ENCODE measurements at regions not wholly inside any gene's neighbourhood (a gene's known extent, or its start where the extent isn't known, plus 50 kb on each side); places are given as distances from the start of the nearest gene placed in this dataset.

DNA sequence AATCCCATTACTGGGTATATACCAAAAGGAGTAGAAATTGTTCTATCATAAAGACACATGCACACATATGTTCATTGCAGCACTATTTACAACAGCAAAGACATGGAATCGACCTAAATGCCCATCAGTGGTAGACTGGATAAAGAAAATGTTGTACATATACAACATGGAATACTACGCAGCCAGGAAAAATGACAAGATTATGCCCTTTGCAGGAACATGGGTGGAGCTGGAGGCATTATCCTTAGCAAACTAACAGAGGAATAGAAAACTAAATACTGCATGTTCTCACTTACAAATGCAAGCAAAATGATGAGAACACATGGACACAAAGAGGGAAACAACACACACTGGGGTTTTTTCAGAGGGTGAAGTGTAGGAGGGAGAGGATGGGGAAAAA is 300.2 kb downstream of the BAMBI start:
- no TSS peak for BruUV-seq (replicated peaks)
- Histone ChIP-seq H3K27ac (ENCODE audit: control insufficient read depth, insufficient read depth) (no peak overlapping the region), H4K20me1 (ENCODE audit: control insufficient read depth, insufficient read depth) (no peaks in the 10 kb centered on the region), H3K27me3 (replicated peaks in 1 of 2; ENCODE audit: control insufficient read depth in 2 of 2, insufficient read depth in 2 of 2, low read length in 1 of 2) (no peaks in the 10 kb centered on the region), H2AFZ (ENCODE audit: control insufficient read depth, low read depth, low read length) (no peak overlapping the region), H3K4me3 (no peak overlapping the region), H3K4me2 (ENCODE audit: control insufficient read depth, insufficient read depth) (no peak overlapping the region), H3K9me3 (replicated peaks; ENCODE audit: control insufficient read depth, insufficient read depth, low read length) (no peaks in the 10 kb centered on the region), H3K36me3 (ENCODE audit: control insufficient read depth in 2 of 2, insufficient read depth in 2 of 2, low read length in 1 of 2) (no peaks in the 10 kb centered on the region), H3K79me2 (ENCODE audit: control insufficient read depth, insufficient read depth, low read length) (no peaks in the 10 kb centered on the region), H3K4me1 (ENCODE audit: control insufficient read depth, insufficient read depth, low read length) (no peaks in the 10 kb centered on the region), H3K9ac (ENCODE audit: control insufficient read depth, insufficient read depth, low read length) (no peak overlapping the region)
- SMC1A ChIA-PET (ENCODE audit: uncharacterized antibody, unreplicated experiment), result interaction anchor here (1.2 kb wide), 1 partner anchor 9 kb away, joined by 3 read pairs; no protein-coding TSS in a partner anchor
- POLR2A ChIA-PET, result no interaction called here
- no peak for DNase-seq (ENCODE audit: low read depth, low spot score)
- ATAC-seq, result no peak
- CTCF ChIA-PET, result interaction anchor here (1.0 to 2.1 kb wide), 3 partner anchors 14 to 16 kb away, joined by 3 to 8 read pairs (median 3); no protein-coding TSS in a partner anchor
- no peak for FAIRE-seq
- RAD21 ChIA-PET (ENCODE audit: unreplicated experiment), result no interaction called here
- in situ Hi-C loops (cut with MboI), result no loop called here
- intact Hi-C loops (cut with micrococcal nuclease; ENCODE audit: unreplicated experiment), result no loop called here
- 40% methylated on average over 2 of the region's 2 CpGs for WGBS (ENCODE audit: insufficient coverage, insufficient replicate concordance, low lambda C conversion rate, missing lambda C conversion rate)
- TF ChIP-seq MEF2A (IDR thresholded peaks at IDR 0.05; ENCODE audit: insufficient read depth, low read depth, low read length), result no peak
- no peak for TF ChIP-seq STAT3 (IDR thresholded peaks at IDR 0.05; ENCODE audit: low read depth, low read length)
- no peak for TF ChIP-seq TCF12 (IDR thresholded peaks at IDR 0.05; ENCODE audit: low read depth, low read length)
- no peak for TF ChIP-seq FOXM1 (IDR thresholded peaks at IDR 0.05; ENCODE audit: low read depth, low read length)
- no peak for TF ChIP-seq BACH1 (IDR thresholded peaks at IDR 0.05; ENCODE audit: borderline replicate concordance)
- TF ChIP-seq, protein P1, sequence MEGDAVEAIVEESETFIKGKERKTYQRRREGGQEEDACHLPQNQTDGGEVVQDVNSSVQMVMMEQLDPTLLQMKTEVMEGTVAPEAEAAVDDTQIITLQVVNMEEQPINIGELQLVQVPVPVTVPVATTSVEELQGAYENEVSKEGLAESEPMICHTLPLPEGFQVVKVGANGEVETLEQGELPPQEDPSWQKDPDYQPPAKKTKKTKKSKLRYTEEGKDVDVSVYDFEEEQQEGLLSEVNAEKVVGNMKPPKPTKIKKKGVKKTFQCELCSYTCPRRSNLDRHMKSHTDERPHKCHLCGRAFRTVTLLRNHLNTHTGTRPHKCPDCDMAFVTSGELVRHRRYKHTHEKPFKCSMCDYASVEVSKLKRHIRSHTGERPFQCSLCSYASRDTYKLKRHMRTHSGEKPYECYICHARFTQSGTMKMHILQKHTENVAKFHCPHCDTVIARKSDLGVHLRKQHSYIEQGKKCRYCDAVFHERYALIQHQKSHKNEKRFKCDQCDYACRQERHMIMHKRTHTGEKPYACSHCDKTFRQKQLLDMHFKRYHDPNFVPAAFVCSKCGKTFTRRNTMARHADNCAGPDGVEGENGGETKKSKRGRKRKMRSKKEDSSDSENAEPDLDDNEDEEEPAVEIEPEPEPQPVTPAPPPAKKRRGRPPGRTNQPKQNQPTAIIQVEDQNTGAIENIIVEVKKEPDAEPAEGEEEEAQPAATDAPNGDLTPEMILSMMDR (IDR thresholded peaks at IDR 0.05 in 2 of 3, conservative IDR thresholded peaks at IDR 0.05 in 1 of 3; ENCODE audit: control insufficient read depth in 2 of 3, extremely low read depth in 1 of 3, insufficient read depth in 1 of 3, low read depth in 3 of 3, low read length in 3 of 3), result no peak
- TF ChIP-seq RELA (IDR thresholded peaks at IDR 0.05; ENCODE audit: borderline replicate concordance, partially characterized antibody), result no peak
- no peak for TF ChIP-seq SIX5 (IDR thresholded peaks at IDR 0.05; ENCODE audit: low read depth, low read length, severe bottlenecking)
- TF ChIP-seq, protein P2, sequence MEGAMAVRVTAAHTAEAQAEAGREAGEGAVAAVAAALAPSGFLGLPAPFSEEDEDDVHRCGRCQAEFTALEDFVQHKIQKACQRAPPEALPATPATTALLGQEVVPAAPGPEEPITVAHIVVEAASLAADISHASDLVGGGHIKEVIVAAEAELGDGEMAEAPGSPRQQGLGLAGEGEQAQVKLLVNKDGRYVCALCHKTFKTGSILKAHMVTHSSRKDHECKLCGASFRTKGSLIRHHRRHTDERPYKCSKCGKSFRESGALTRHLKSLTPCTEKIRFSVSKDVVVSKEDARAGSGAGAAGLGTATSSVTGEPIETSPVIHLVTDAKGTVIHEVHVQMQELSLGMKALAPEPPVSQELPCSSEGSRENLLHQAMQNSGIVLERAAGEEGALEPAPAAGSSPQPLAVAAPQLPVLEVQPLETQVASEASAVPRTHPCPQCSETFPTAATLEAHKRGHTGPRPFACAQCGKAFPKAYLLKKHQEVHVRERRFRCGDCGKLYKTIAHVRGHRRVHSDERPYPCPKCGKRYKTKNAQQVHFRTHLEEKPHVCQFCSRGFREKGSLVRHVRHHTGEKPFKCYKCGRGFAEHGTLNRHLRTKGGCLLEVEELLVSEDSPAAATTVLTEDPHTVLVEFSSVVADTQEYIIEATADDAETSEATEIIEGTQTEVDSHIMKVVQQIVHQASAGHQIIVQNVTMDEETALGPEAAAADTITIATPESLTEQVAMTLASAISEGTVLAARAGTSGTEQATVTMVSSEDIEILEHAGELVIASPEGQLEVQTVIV (IDR thresholded peaks at IDR 0.05; ENCODE audit: borderline replicate concordance, partially characterized antibody), result no peak
- no peak for TF ChIP-seq STAT1 (conservative IDR thresholded peaks at IDR 0.05)
- TF ChIP-seq RCOR1 (conservative IDR thresholded peaks at IDR 0.05; ENCODE audit: low read depth, low read length), result no peak
- no peak for TF ChIP-seq ZSCAN29 (IDR thresholded peaks at IDR 0.05)
- TF ChIP-seq HCFC1 (IDR thresholded peaks at IDR 0.05; ENCODE audit: low read length), result no peak
- TF ChIP-seq, protein P3, sequence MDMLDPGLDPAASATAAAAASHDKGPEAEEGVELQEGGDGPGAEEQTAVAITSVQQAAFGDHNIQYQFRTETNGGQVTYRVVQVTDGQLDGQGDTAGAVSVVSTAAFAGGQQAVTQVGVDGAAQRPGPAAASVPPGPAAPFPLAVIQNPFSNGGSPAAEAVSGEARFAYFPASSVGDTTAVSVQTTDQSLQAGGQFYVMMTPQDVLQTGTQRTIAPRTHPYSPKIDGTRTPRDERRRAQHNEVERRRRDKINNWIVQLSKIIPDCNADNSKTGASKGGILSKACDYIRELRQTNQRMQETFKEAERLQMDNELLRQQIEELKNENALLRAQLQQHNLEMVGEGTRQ (IDR thresholded peaks at IDR 0.05; ENCODE audit: borderline replicate concordance, low read depth, low read length), result no peak
- TF ChIP-seq ZNF384 (IDR thresholded peaks at IDR 0.05; ENCODE audit: borderline replicate concordance, low read depth, low read length), result no peak
- no peak for TF ChIP-seq POU2F2 (IDR thresholded peaks at IDR 0.05; ENCODE audit: borderline replicate concordance, low read depth, low read length)
- TF ChIP-seq, protein P4, sequence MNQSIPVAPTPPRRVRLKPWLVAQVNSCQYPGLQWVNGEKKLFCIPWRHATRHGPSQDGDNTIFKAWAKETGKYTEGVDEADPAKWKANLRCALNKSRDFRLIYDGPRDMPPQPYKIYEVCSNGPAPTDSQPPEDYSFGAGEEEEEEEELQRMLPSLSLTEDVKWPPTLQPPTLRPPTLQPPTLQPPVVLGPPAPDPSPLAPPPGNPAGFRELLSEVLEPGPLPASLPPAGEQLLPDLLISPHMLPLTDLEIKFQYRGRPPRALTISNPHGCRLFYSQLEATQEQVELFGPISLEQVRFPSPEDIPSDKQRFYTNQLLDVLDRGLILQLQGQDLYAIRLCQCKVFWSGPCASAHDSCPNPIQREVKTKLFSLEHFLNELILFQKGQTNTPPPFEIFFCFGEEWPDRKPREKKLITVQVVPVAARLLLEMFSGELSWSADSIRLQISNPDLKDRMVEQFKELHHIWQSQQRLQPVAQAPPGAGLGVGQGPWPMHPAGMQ (IDR thresholded peaks at IDR 0.05; ENCODE audit: borderline replicate concordance), result no peak
- no peak for TF ChIP-seq ZZZ3 (IDR thresholded peaks at IDR 0.05; ENCODE audit: control insufficient read depth, insufficient read length, low read depth)
- no peak for TF ChIP-seq IKZF2 (IDR thresholded peaks at IDR 0.05)

Measured in GM12878 (cell line).